HepG2 (cell line): ENCODE measurements at regions not wholly inside any gene's neighbourhood (a gene's known extent, or its start where the extent isn't known, plus 50 kb on each side); places are given as distances from the start of the nearest gene placed in this dataset.

ENCODE experiments used
- FLYWCH1 ChIP-seq: sonication (generic); formaldehyde crosslinking; IDR thresholded peaks from 2 replicates; pipeline ENCODE4 v1.8.1; 2023; ENCODE audit warnings: mild to moderate bottlenecking, missing genetic modification reagents
- GLI4 ChIP-seq: sonication (generic); formaldehyde crosslinking; IDR thresholded peaks from 2 replicates; pipeline ENCODE4 v1.5.1; 2020; ENCODE audit warnings: missing genetic modification reagents, mild to moderate bottlenecking, moderate library complexity, borderline replicate concordance
- HHEX ChIP-seq: IDR thresholded peaks from 2 replicates; pipeline ENCODE4 v1.6.1; 2016; ENCODE audit warnings: control low read depth
- PCBP2 ChIP-seq: fragments of 200-400 bp; formaldehyde crosslinking; optimal IDR thresholded peaks from 2 replicates; pipeline ENCODE3; 2018; ENCODE audit warnings: low read length, low read depth; ENCODE audit not compliant: poor library complexity, severe bottlenecking
- TFDP2 ChIP-seq: sonication (generic); formaldehyde crosslinking; IDR thresholded peaks from 2 replicates; pipeline ENCODE4 v1.4.0; 2020; ENCODE audit warnings: missing genetic modification reagents
- ZHX2 ChIP-seq, 2 experiments: sonication (generic) in 1 of 2; formaldehyde crosslinking in 1 of 2; IDR thresholded peaks; 2 replicates each; pipeline versions ENCODE4 v1.6.1 to v1.9.0; 2014 to 2022; ENCODE audit warnings: antibody characterized with exemption in 1 of 2, borderline replicate concordance in 1 of 2, inconsistent platforms in 1 of 2, low read depth in 1 of 2, missing genetic modification reagents in 1 of 2
- ZNF44 ChIP-seq: sonication (generic); formaldehyde crosslinking; IDR thresholded peaks from 2 replicates; pipeline ENCODE4 v1.5.1; 2020; ENCODE audit warnings: mild to moderate bottlenecking, missing genetic modification reagents
- ZNF558 ChIP-seq: sonication (generic); formaldehyde crosslinking; IDR thresholded peaks from 2 replicates; pipeline ENCODE4 v1.9.0; 2022; ENCODE audit warnings: mild to moderate bottlenecking, missing genetic modification reagents, borderline replicate concordance
- ZSCAN25 ChIP-seq: sonication (generic); formaldehyde crosslinking; IDR thresholded peaks from 2 replicates; pipeline ENCODE4 v1.8.0; 2022; ENCODE audit warnings: mild to moderate bottlenecking, missing genetic modification reagents

GRCh38 chr1:72969461-72969860 is 687.1 kb upstream of the NEGR1 start (continued):
- TF ChIP-seq TFDP2 (CRISPR knock-in tag): no peak
- TF ChIP-seq PCBP2: no peak
- no peak for TF ChIP-seq ZHX2 (IDR thresholded peaks at IDR 0.05; ENCODE audit: low read depth)
- no peak for TF ChIP-seq ZHX2 (CRISPR knock-in tag; IDR thresholded peaks at IDR 0.05; ENCODE audit: borderline replicate concordance)
- no peak for TF ChIP-seq ZNF44 (CRISPR knock-in tag)
- no peak for TF ChIP-seq ZNF558 (CRISPR knock-in tag)
- TF ChIP-seq GLI4 (CRISPR knock-in tag): no peak
- no peak for TF ChIP-seq HHEX
- no peak for TF ChIP-seq FLYWCH1 (CRISPR knock-in tag)
- no peak for TF ChIP-seq ZSCAN25 (CRISPR knock-in tag)
